Fibroblast of lung (primary cell): ENCODE measurements at regions not wholly inside any gene's neighbourhood (a gene's known extent, or its start where the extent isn't known, plus 50 kb on each side); places are given as distances from the start of the nearest gene placed in this dataset.

Experiments used
- DNase-seq, 2 donors: peaks; one replicate each; pipeline versions ENCODE4 v3.0.0 to v3.0.0-alpha.2; 2010; ENCODE audit warnings: low read depth in 2 of 2
- H2AFZ ChIP-seq: 2 replicates; pipeline ENCODE4 v1.5.1; 2012; ENCODE audit warnings: low read length, control low read depth, inconsistent platforms
- H3K27ac ChIP-seq: 2 replicates; pipeline ENCODE4 v1.5.1; 2011; ENCODE audit warnings: low read length, control low read depth; ENCODE audit not compliant: insufficient read depth
- H3K27me3 ChIP-seq: 2 replicates; pipeline ENCODE4 v1.5.1; 2011; ENCODE audit warnings: mild to moderate bottlenecking, low read length; ENCODE audit not compliant: control insufficient read depth, insufficient read depth
- H3K36me3 ChIP-seq: 2 replicates; pipeline ENCODE4 v1.5.1; 2011; ENCODE audit warnings: low read length; ENCODE audit not compliant: control insufficient read depth, insufficient read depth
- H3K4me1 ChIP-seq: 2 replicates; pipeline ENCODE4 v1.5.1; 2011; ENCODE audit warnings: low read length; ENCODE audit not compliant: control insufficient read depth, insufficient read depth; ENCODE audit errors: extremely low read depth
- H3K4me2 ChIP-seq: 2 replicates; pipeline ENCODE4 v1.5.1; 2011; ENCODE audit warnings: low read length, control low read depth; ENCODE audit not compliant: insufficient read depth; ENCODE audit errors: extremely low read depth
- H3K4me3 ChIP-seq, 4 experiments: fragments of 200-600 bp in 1 of 4; sonication (generic) in 1 of 4; replicated peaks in 1 of 4; 2 replicates each; pipeline ENCODE4 v1.5.1; 2011 to 2016; ENCODE audit warnings: low read length in 4 of 4, low read depth in 3 of 4, mild to moderate bottlenecking in 3 of 4, control low read depth in 2 of 4, inconsistent platforms in 1 of 4, mixed read lengths in 1 of 4; ENCODE audit not compliant: insufficient read depth in 1 of 4; ENCODE audit errors: control extremely low read depth in 1 of 4
- H3K79me2 ChIP-seq: 2 replicates; pipeline ENCODE4 v1.5.1; 2012; ENCODE audit warnings: mild to moderate bottlenecking, low read length, inconsistent platforms; ENCODE audit not compliant: control insufficient read depth, insufficient read depth
- H3K9ac ChIP-seq: 2 replicates; pipeline ENCODE4 v1.5.1; 2011; ENCODE audit warnings: mild to moderate bottlenecking, low read length, control low read depth; ENCODE audit not compliant: insufficient read depth
- H3K9me3 ChIP-seq: 2 replicates; pipeline ENCODE4 v1.5.1; 2012; ENCODE audit warnings: low read depth, low read length; ENCODE audit not compliant: control insufficient read depth, insufficient read depth
- H4K20me1 ChIP-seq: 2 replicates; pipeline ENCODE4 v1.5.1; 2011; ENCODE audit warnings: low read length; ENCODE audit not compliant: control insufficient read depth, insufficient read depth; ENCODE audit errors: extremely low read depth
- CTCF ChIP-seq, 2 donors: IDR thresholded peaks in 1 of 2; conservative IDR thresholded peaks in 1 of 2; 1 replicate in 1 of 2; 2 replicates in 1 of 2; pipeline ENCODE4 v1.5.1; 2011 to 2012; ENCODE audit warnings: low read length in 2 of 2, control low read depth in 1 of 2, inconsistent platforms in 1 of 2, low read depth in 1 of 2, mild to moderate bottlenecking in 1 of 2
- EZH2 ChIP-seq: IDR thresholded peaks from 2 replicates; pipeline ENCODE4 v1.5.1; 2012; ENCODE audit warnings: low read length, control low read depth, mild to moderate bottlenecking; ENCODE audit errors: missing control alignments

- H3K36me3 ChIP-seq: no peaks in the 10 kb centered on the region
- peaks cover 11% of the 10 kb centered on the region for H3K27me3 ChIP-seq
- peak; percentile 27 to 39 for DNase-seq
- TF ChIP-seq EZH2 (peak; percentile 52), CTCF (conservative IDR thresholded peaks at IDR 0.05 in 1 of 2, IDR thresholded peaks at IDR 0.05 in 1 of 2; ENCODE audit: low read depth in 1 of 2, low read length in 2 of 2) (no peak)
- no peaks in the 10 kb centered on the region for H3K4me1 ChIP-seq
- H3K4me3 ChIP-seq: peak overlapping the region; percentile 47 to 63 (median 50)
- peak overlapping the region; percentile 87 for H3K4me2 ChIP-seq
- no peak overlapping the region for H3K9ac ChIP-seq
- H2AFZ ChIP-seq: peak overlapping the region; percentile 34
- H3K79me2 ChIP-seq: no peaks in the 10 kb centered on the region
- H3K27ac ChIP-seq: no peak overlapping the region
- no peaks in the 10 kb centered on the region for H4K20me1 ChIP-seq
- H3K9me3 ChIP-seq: no peaks in the 10 kb centered on the region
Observed at GRCh38 chr15:47184003-47184907, 533.0 kb upstream of the SEMA6D start.

GRCh38 chr15:47184908-47185801 lies 532.1 kb upstream of the SEMA6D start:
- Histone ChIP-seq H3K36me3 (no peaks in the 10 kb centered on the region), H3K4me2 (peak overlapping the region; percentile 87), H3K27ac (no peak overlapping the region), H3K9me3 (no peaks in the 10 kb centered on the region), H4K20me1 (no peaks in the 10 kb centered on the region), H3K4me3 (peak overlapping the region; percentile 47 to 63 (median 50)), H2AFZ (peak overlapping the region; percentile 20), H3K4me1 (no peaks in the 10 kb centered on the region), H3K79me2 (no peaks in the 10 kb centered on the region), H3K9ac (no peak overlapping the region), H3K27me3 (peaks cover 11% of the 10 kb centered on the region)
- TF ChIP-seq CTCF (conservative IDR thresholded peaks at IDR 0.05 in 1 of 2, IDR thresholded peaks at IDR 0.05 in 1 of 2; ENCODE audit: low read depth in 1 of 2, low read length in 2 of 2): no peak
- no peak for TF ChIP-seq EZH2
- peak in 1 of 2 donors; percentile 17 for DNase-seq

- H3K4me1 ChIP-seq: no peaks in the 10 kb centered on the region
- no peak overlapping the region for H3K9ac ChIP-seq
- H3K4me2 ChIP-seq: no peak overlapping the region
- H3K4me3 ChIP-seq: no peak overlapping the region
- H3K27ac ChIP-seq: no peak overlapping the region
- no peaks in the 10 kb centered on the region for H4K20me1 ChIP-seq
- H3K36me3 ChIP-seq: no peaks in the 10 kb centered on the region
- TF ChIP-seq CTCF (conservative IDR thresholded peaks at IDR 0.05 in 1 of 2, IDR thresholded peaks at IDR 0.05 in 1 of 2; ENCODE audit: low read depth in 1 of 2, low read length in 2 of 2): no peak
- no peak for TF ChIP-seq EZH2
- H3K79me2 ChIP-seq: no peaks in the 10 kb centered on the region
- no peak overlapping the region for H2AFZ ChIP-seq
- no peaks in the 10 kb centered on the region for H3K9me3 ChIP-seq
- no peak for DNase-seq
- peaks cover 11% of the 10 kb centered on the region for H3K27me3 ChIP-seq
Observed at GRCh38 chr15:47186075-47186474, 531.2 kb upstream of the SEMA6D start.
